Cardiac septum (tissue), 1 donor: ENCODE measurements at regions not wholly inside any gene's neighbourhood (a gene's known extent, or its start where the extent isn't known, plus 50 kb on each side); places are given as distances from the start of the nearest gene placed in this dataset.
"Not testable (repeated sequence)": the region's sequence is repeated elsewhere in the genome, so short reads cannot be mapped to it uniquely, and the experiment has no call there.

ENCODE experiments used
- DNase-seq: peaks from one replicate; pipeline ENCODE4 v3.0.0-alpha.2; 2020; ENCODE audit warnings: low spot score
- intact Hi-C: fragments of 100-400 bp; cut with DNase I; formaldehyde crosslinking; loops from one replicate; pipeline ENCODE4 v1.14.0; 2022
- donor health status: DM: no; HTN: no; CAD: no.

DNA sequence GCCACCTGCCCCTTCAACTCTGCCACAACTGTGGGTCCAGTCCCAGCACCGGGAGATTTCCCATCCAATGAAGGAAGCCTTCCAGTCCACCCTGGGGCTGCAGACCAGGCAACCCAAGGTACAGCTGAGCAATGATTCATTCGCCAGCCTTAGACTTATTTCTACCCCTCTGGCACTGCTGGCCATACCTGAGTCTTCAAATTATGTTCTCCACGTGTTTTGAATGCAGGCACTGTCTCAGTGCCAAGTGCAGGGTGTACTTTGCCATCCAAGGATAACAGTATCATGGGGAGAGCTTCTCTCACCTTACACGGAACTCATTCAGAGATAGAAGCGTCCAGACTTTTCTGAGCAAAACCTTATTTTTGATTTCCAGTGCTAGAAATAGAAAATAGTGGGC is 175.6 kb downstream of the ZFP64 start:
- DNase-seq, result no peak
- intact Hi-C loops, result no loop called here

DNA sequence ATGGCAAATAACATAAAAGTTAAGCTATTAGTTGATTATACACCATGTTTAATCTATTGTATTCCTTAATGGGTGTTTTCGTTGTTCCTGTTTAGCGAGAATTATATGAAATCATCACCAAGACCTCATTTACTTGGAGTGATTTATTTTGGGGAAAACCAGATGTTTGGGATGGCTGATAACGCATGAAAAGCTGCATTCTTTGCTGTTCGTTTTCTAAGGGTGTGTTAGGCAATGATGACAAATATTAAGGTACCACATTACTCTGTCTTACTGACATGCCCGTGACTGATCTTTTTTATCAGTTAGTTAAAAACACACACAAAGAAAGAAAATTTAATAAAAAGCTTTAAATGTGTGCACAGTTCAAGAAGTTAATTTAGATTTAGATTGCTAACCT is 176.4 kb downstream of the ZFP64 start:
- no peak for DNase-seq
- intact Hi-C loops, result no loop called here

DNA sequence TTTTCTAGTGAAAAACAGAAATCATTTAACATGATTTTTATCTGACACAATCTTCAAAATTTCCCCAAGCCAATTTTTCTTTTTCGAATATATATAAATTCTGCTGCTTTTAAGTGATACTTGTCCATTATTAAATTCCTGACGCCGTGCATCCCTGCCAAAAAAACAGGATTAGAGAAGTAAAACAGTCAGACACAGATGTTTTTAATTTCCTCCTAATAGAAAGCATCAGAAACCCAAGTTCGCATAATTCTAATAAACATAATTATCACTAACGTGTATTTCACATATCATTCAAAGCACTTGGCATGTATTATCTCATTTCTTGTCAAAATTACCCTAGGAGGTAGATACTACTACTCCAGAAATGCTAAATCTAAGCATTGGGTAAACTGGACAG is 179.5 kb downstream of the ZFP64 start:
- intact Hi-C loops, result no loop called here
- no peak for DNase-seq

DNA sequence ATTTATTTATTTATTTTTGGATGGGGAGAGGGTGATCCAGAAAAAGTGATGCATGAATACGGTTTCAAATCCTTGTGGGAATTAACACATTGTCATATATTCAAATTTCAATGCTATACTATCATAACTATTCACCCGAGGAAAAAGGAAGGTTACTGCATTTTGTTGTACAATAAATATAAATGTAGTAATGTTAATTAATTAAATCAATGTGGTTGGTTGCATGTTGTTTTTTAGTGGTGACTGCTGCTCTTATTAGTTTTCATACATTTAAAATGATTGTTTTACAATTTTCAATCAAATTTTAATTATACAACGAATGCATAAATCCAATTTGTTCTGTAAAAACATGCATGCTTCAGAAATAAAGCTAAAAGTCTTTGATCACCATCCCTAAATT is 180.5 kb downstream of the ZFP64 start:
- DNase-seq, result no peak
- intact Hi-C loops, result no loop called here

DNA sequence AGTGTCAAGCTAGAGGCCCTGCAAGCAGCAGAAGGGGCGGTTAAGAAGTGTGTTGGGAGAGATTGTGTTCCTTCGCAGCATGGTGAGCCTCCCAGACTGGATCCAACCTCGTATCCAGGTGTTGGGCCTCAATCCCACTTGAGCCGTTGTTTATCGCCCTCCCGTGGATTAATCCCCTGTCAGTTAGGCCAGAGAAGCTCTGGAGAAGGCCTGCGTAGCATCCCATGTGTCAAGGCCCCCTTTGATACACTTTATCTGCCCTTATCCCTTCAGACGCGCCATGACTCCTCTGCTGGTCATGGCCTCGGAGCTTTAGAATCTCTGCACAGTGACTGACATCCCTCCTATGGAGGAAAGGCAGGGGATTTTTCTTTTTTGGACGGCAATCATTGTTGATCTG is 181.0 kb downstream of the ZFP64 start:
- no peak for DNase-seq
- intact Hi-C loops, result no loop called here

DNA sequence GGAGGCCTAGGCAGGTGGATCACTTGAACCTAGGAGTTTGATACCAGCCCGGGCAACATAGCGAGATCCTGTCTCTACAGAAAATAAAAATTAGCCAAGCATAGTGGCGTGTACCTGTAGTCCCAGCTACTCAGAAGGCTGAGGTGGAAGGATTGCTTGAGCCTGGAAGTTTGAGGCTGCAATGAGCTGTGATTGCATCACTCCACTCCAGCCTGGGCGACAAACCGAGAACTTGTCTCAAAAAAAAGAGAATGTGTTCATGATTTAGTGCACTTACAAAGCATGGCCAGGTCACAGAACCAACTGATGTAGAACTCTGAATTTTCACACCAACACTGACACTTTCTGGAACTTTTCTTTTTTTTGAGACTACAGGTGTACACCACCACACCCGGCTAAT is 182.7 kb downstream of the ZFP64 start:
- DNase-seq, result no peak
- intact Hi-C loops, result no loop called here

DNA sequence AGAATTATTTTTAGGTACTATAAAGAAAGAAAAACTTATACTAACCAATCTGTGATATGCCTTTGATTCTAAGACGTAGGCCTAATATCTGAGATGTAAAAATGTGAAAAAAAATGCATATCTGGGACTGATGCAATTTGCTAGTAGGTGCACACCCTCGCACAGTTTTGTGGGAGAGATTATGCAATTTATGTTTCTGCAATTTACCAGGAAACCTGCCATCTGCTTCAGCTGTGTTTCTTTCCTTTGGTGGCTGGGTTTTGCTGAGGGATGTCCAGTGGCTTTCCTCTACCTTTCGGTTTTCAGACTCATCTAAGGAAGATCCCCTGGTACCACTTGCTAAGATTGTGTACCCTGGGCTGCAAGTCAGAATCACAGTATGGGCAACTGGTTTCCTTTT is 186.9 kb downstream of the ZFP64 start:
- no peak for DNase-seq
- intact Hi-C loops, result no loop called here

DNA sequence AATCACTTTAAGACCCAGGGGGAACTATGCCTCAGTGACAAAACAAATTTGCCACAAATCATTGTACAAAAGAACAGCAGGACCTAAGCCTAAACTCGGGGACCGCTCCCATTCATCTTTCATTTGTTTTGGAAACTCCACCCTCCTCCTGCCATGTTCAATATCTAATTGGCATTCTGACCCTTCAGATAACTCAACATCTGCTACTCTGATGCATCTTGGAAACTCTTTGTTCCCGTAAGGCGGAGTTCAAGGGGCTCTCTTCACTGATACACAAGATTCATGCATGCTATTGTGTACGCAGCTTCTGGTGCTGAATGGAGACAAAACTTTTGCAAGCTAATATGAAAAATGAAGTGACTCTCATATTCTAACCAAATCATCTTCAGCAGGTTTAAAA is 187.6 kb downstream of the ZFP64 start:
- no peak for DNase-seq
- intact Hi-C loops, result no loop called here

DNA sequence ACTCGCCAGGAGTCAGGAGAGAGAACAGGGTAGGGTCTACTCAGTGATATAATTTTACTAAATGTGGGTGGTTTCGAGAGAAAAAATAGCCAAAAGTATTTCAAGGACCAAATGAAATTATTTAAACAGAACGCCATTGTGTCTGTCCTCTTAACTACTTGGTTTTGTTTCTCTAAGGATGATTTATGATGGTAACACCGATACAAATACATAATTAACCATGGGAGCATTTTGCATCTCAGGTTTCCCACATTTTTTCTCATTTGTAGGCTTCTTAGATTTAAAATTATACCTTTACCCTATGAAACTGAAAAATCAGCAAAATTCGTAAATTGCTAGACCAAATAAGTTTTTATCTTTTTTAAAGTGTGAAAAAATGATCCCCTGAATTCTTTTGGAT is 188.2 kb downstream of the ZFP64 start:
- intact Hi-C loops, result no loop called here
- DNase-seq, result no peak

DNA sequence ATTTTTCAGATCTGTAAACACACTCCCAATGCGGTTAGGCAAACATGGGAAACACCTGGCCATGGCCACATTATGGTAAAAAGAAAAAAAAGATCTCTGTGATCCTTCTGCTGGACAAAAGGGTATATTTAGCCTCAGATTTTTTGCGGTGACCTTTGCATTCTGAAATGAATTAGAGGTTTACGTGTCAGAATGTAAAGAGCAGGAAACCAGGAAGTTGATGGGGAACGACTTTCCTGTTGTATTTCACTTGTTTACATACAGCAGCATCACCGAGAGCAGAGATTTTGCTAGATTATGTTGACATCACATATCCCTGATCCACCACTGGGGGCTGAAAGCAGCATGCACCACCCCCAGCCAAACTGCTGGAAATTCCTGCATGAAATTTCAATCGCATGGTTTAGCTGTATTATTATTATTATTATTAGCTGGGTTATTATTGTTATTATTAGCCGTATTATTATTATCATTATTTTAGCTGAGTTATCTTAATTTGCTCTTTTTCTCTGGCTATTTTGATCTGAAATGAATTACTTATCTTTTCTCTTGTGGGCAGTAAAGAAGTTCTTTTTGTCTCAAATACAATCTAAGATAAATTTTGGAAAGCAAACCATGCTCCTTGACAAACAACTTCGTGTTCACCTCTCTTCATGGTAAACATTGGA is 189.4 kb downstream of the ZFP64 start:
- intact Hi-C loops, result no loop called here
- no peak for DNase-seq

DNA sequence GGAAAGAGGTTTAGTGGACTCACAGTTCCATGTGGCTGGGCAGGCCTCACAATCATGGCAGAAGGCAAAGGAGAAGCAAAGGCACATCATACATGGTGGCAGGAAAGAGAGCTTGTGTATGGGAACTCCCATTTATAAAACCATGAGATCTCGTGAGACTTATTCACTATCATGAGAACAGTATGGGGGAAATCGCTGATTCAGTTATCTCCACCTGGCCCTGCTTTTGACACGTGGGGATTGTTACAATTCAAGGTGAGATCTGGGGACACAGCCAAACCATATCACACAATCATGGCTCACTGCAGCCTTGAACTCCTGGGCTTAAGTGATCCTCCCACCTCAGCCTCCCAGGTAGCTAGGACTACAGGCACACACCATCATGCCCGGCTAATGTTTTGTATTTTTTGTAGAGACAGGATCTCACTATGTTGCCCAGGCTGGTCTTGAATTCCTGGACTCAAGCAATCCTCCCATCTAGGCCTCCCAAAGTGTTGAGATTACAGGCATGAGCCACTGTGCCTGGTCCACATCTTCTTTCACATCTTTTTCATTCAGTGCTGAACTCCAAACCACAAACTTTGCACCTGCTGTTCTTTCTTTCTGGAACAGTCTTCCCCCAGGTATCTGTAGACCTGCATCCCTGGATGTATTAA is 194.2 kb downstream of the ZFP64 start:
- DNase-seq, intact Hi-C loops: not testable (repeated sequence)

DNA sequence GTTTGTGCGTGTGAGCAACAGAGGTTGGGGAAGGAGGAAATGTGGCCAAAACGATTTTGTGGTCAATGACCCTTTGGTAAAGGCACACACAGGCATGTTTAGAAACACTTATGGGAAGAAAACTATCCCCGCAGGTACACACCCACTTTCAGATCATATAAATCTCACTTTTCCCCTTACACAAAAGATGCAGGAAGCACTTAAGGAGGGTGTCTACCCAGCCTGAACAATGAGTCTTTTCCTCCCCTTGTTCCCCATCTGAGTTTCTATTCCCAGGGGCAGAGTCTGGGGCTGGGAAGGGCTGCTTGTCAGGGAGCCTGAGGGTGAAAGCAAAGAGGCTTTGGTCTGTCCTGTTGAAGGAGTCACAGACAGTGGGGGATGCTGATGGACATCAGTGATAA is 193.2 kb upstream of the SALL4 start:
- no peak for DNase-seq
- intact Hi-C loops, result no loop called here

DNA sequence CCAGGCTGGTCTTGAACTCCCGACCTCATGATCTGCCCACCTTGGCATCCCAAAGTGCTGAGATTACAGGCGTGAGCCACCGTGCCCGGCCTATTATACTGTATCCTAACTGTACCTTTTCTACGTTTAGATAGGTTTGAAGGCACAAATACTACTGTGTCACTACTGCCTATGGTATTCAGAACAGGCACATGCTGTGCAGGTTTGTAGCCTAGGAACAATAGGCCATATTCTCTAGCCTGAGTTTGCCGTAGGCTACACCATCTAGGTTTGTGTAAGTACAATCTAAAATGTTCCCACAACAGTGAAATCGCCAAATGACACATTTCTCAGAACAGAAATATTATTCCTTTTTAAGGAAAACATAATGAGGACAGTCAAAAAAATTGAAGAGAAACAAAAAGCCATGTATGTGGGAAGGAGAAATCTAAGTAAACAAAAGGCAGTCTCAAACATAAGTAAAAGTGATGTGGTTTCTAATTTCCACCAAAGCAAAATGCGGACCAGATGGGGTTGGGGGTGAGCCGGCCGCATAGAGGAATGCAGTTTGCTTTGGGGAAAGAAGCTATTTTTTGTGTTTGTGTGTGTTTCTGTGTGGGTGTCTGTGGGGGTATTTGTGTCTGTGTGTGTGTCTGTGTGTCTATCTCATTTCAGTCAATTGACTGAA is 192.6 kb upstream of the SALL4 start:
- intact Hi-C loops, result no loop called here
- no peak for DNase-seq

DNA sequence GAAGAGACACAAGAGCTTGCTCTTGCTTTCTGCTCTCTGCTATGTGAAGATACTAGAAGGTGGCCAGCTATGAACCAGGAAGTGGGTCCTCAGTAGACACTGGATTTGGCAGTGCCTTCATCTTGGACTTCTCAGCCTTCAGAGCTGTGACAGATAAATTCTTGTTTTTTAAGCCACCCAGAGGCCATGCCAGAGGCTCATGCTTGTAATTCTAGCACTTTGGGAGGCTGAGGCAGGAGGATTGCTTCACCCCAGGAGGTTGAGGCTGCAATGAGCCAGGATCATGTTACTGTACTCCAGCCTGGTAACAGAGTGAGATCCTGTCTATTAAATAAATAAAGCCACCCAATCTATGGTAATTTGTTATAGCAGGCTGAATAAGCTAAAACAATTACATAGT is 185.5 kb upstream of the SALL4 start:
- DNase-seq, result no peak
- intact Hi-C loops, result loop anchor here (10.0 kb wide), 1 partner anchor 353 kb away; no protein-coding TSS in a partner anchor

DNA sequence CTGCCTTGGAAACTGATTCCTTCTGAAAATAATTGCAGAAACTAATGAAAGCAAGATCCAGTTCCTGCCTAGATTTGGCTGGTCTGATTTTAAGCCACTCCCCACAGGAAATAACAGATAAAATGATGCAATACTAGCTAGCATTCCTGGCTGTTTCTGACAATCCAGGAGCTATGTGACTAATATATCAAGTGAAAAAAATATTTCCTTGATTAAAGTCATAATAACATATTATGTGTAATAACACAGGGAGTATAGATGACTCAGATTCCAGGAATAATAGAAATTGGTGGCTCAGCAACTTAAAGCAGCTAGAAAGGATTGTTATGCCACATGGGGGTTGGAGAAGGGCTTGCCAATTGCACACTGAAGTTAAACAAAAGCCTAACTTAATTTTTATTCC is 182.7 kb upstream of the SALL4 start:
- DNase-seq, result no peak
- intact Hi-C loops, result loop anchor here (10.0 kb wide), 1 partner anchor 350 kb away; no protein-coding TSS in a partner anchor

DNA sequence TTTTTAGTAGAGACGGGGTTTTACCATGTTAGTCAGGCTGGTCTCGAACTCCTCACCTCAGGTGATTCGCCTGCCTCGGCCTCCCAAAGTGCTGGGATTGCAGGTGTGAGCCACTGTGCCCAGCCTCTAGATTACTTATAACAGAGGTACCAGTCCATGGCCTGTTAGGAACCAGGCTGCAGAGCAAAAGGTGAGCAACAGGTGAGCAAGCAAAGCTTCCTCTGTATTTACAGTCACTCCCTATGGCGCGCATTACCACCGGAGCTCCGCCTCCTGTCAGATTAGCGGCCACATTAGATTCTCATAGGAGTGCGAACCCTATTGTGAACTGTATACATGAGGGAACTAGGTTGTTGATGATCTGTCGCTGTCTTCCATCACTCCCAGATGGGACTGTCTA is 178.0 kb upstream of the SALL4 start:
- DNase-seq, result no peak
- intact Hi-C loops, result loop anchor here (10.0 kb wide), 1 partner anchor 345 kb away; no protein-coding TSS in a partner anchor

DNA sequence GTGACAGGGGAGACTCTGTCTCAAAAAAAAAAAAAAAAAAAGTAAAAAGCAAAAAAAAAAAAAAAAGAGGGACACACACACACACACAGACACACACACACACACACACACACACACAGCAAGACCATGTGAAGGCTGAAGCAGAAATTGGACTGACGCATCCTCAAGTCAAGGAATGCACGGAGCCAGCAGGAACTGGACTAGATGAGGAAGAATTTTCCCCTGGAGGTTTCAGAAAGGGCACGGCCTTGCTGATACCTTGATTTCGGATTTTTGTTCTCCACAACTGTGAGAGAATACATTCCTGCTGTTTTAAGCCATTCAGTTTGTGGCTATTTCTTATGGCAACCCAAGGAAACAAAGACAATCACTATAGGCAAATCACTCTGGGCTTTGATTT is 176.9 kb upstream of the SALL4 start:
- intact Hi-C loops, result no loop called here
- DNase-seq, result no peak

DNA sequence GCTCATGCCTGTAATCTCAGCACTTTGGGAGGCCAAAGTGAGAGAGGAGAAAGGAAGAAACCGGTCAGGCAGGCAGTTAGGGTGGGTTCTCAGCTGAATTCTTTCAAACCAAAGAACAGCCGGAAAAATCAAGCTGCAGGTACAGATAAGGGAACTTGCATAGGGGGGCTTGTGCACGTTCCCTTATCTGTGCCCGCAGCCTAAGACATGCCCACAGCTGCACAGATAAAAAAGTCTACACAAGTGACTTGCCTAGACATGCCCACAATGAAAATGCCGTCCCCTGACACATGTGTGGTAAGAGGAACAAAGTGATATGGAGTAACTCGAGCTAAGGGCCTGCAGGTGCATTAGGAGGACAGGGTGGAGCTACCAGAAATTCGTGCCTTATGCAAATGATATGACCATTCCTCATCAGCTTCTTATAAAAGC is 175.8 kb upstream of the SALL4 start:
- no peak for DNase-seq
- intact Hi-C loops, result no loop called here

DNA sequence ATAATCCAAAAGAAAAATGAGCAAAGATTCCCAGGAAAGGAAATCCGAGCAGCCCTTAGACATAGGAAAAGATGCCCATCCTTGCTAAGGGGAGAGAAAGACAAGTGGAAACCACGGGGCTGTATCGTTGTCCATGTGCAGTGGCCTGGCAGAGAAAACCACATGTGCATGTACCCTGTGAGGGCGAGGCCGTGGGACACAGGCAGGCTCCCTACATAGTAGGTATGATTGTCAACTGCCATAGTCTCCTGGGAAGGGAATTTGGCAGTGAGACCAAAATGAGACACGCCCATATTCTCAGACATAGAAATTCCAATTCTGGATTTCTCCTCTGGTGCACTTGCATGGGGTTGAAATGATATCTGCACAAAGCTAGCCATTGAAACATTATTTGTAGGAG is 169.7 kb upstream of the SALL4 start:
- DNase-seq, result no peak
- intact Hi-C loops, result no loop called here

DNA sequence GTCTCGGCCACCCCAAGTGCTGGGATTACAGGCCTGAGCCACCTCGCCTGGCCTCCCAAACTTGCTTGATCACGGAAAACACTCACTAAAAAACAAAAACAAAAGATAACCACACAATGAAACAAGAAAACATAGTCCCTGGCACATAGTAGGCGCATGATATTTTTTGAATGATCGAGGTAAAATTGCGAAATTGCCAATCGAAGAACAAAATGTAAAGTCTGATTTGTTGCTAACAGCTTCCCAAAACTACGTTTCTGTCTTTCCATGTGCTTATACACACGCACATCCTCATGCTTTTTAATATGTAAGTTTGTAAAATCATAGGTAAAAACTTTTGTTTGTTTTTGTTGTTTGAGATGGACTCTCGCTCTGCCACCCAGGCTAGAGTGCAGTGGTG is 168.5 kb upstream of the SALL4 start:
- intact Hi-C loops, result no loop called here
- DNase-seq, result no peak

DNA sequence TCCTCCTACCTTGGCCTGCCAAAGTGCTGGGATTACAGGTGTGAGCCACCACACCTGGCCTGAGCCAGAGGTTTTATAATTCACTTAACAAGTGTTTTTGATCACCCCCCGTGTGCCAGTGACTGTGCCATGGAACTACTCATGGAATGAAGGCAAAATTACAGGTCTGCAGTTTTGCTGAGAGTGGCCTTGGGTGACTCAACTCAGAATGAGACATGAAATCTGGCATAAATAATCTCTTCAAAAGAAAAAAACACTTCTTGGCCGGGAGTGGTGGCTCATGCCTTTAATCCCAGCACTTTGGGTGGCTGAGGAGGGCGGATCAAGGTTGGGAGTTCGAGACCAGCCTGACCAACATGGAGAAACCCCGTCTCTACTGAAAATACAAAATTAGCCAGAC is 166.9 kb upstream of the SALL4 start:
- intact Hi-C loops, result no loop called here

More for the DNA sequence above, 166.9 kb upstream of the SALL4 start:
- no peak for DNase-seq
